HCT116 (cell line): ENCODE measurements at regions not wholly inside any gene's neighbourhood (a gene's known extent, or its start where the extent isn't known, plus 50 kb on each side); places are given as distances from the start of the nearest gene placed in this dataset.

ENCODE experiments used
- ATAC-seq: fragments of 200-7000 bp; cut with Tn5 transposase; 2 replicates; pipeline ENCODE4 v1.9.1; 2020; ENCODE audit warnings: mild to moderate bottlenecking, moderate library complexity
- BruUV-seq: library from RNA; stranded (reverse); fragments of 400-500 nt; replicated peaks from 2 replicates; lab custom pipeline; 2021; lab: Mats Ljungman, UMichigan
- CTCF ChIA-PET: fragments of 300-600 bp; sonication (Branson Sonifier 250); formaldehyde crosslinking; loops from one replicate; lab custom pipeline; 2021; ENCODE audit warnings: antibody characterized with exemption; lab: Charles Lee
- POLR2A ChIA-PET: fragments of 300-600, 350-600 bp; sonication (Branson Sonifier 250); formaldehyde crosslinking; loops from one replicate; lab custom pipeline; 2021; ENCODE audit warnings: antibody characterized with exemption; lab: Charles Lee
- RAD21 ChIA-PET, 2 experiments: fragments of 300-600 bp; sonication (Branson Sonifier 250); formaldehyde crosslinking; loops; one replicate each; lab custom pipeline; 2023; ENCODE audit warnings: low total read pairs in 2 of 2; ENCODE audit not compliant: uncharacterized antibody in 2 of 2, unreplicated experiment in 2 of 2, low non-redundant PET in 1 of 2; lab: Charles Lee
- DNase-seq: peaks from one replicate; pipeline ENCODE4 v3.0.0-alpha.2; 2010; ENCODE audit warnings: low read depth, low spot score
- H2AFZ ChIP-seq: fragments of 200-600 bp; shearing (Covaris generic), sonication (generic); 2 replicates; pipeline ENCODE4 v1.6.1; 2017; ENCODE audit warnings: low read depth, mixed run types, mixed read lengths, antibody characterized with exemption, low read length; ENCODE audit not compliant: poor library complexity, severe bottlenecking
- H3K27ac ChIP-seq: 2 replicates; pipeline ENCODE4 v1.5.1; 2012; ENCODE audit warnings: low read depth, low read length
- H3K27me3 ChIP-seq: fragments of 200-600 bp; sonication (generic); 2 replicates; pipeline ENCODE4 v1.6.1; 2016; ENCODE audit warnings: mixed run types, low read length, mixed read lengths; ENCODE audit not compliant: insufficient read depth
- H3K36me3 ChIP-seq, 2 experiments: fragments of 200-500 bp in 1 of 2; fragments of 200-600 bp in 1 of 2; sonication (Bioruptor generic) in 1 of 2; sonication (generic) in 1 of 2; 2 replicates each; pipeline versions ENCODE4 v1.5.1 to v1.6.1; 2014 to 2016; ENCODE audit warnings: low read length in 2 of 2, inconsistent platforms in 1 of 2, mixed read lengths in 1 of 2, mixed run types in 1 of 2; ENCODE audit not compliant: insufficient read depth in 2 of 2, control insufficient read depth in 1 of 2
- H3K4me1 ChIP-seq, 2 experiments: fragments of 200-600 bp in 1 of 2; sonication (generic) in 1 of 2; 2 replicates each; pipeline versions ENCODE4 v1.5.1 to v1.6.1; 2012 to 2017; ENCODE audit warnings: low read length in 2 of 2, inconsistent platforms in 1 of 2, mild to moderate bottlenecking in 1 of 2, mixed read lengths in 1 of 2, mixed run types in 1 of 2, moderate library complexity in 1 of 2; ENCODE audit not compliant: insufficient read depth in 2 of 2, control insufficient read depth in 1 of 2
- H3K4me2 ChIP-seq: fragments of 200-600 bp; sonication (generic); 2 replicates; pipeline ENCODE4 v1.6.1; 2017; ENCODE audit warnings: mixed run types, low read length, mixed read lengths
- H3K4me3 ChIP-seq, 2 experiments: fragments of 200-600 bp in 1 of 2; sonication (generic) in 1 of 2; replicated peaks in 1 of 2; 2 replicates each; pipeline ENCODE4 v1.5.1; 2011 to 2016; ENCODE audit warnings: low read length in 2 of 2, control low read depth in 1 of 2, low read depth in 1 of 2, mild to moderate bottlenecking in 1 of 2, mixed read lengths in 1 of 2, mixed run types in 1 of 2
- H3K79me2 ChIP-seq: fragments of 200-600 bp; sonication (generic); 2 replicates; pipeline ENCODE4 v1.6.1; 2017; ENCODE audit warnings: mild to moderate bottlenecking, mixed run types, low read length, moderate library complexity, mixed read lengths; ENCODE audit not compliant: insufficient read depth
- H3K9ac ChIP-seq: fragments of 200-600 bp; sonication (generic); 2 replicates; pipeline ENCODE4 v1.6.1; 2016; ENCODE audit warnings: low read length, mixed read lengths
- H3K9me2 ChIP-seq: fragments of 200-600 bp; sonication (generic), shearing (Covaris generic); 2 replicates; pipeline ENCODE4 v1.6.1; 2017; ENCODE audit warnings: mixed run types, mild to moderate bottlenecking, moderate library complexity; ENCODE audit not compliant: insufficient read depth
- H3K9me3 ChIP-seq, 2 experiments: fragments of 200-500 bp in 1 of 2; fragments of 200-600 bp in 1 of 2; sonication (Bioruptor generic) in 1 of 2; sonication (generic) in 1 of 2; 2 replicates each; pipeline ENCODE4 v1.6.1; 2014 to 2017; ENCODE audit warnings: low read length in 2 of 2, mixed read lengths in 2 of 2, inconsistent platforms in 1 of 2, low read depth in 1 of 2, mild to moderate bottlenecking in 1 of 2, mixed run types in 1 of 2, moderate library complexity in 1 of 2; ENCODE audit not compliant: control insufficient read depth in 1 of 2, insufficient read depth in 1 of 2
- H4K20me1 ChIP-seq: fragments of 200-600 bp; sonication (generic), shearing (Covaris generic); 2 replicates; pipeline ENCODE4 v1.6.1; 2017; ENCODE audit warnings: mixed run types, mild to moderate bottlenecking, moderate library complexity; ENCODE audit not compliant: insufficient read depth
- CEBPB ChIP-seq: IDR thresholded peaks from 2 replicates; pipeline ENCODE4 v1.6.1; 2012; ENCODE audit warnings: low read depth
- EZH2phosphoT487 ChIP-seq: fragments of 200-600 bp; IDR thresholded peaks from 2 replicates; pipeline ENCODE4 v1.6.1; 2018; ENCODE audit warnings: antibody characterized with exemption, borderline replicate concordance
- REST ChIP-seq: IDR thresholded peaks from 2 replicates; pipeline ENCODE4 v1.6.1; 2012; ENCODE audit warnings: low read depth
- SRF ChIP-seq: IDR thresholded peaks from 2 replicates; pipeline ENCODE4 v1.6.1; 2012; ENCODE audit warnings: low read depth
- ZFX ChIP-seq: fragments of 450-650 bp; IDR thresholded peaks from 2 replicates; pipeline ENCODE4 v1.6.1; 2017
- ZNF274 ChIP-seq: fragments of 200-500 bp; sonication (Bioruptor generic); IDR thresholded peaks from 2 replicates; pipeline ENCODE4 v1.6.1; 2014; ENCODE audit warnings: mild to moderate bottlenecking, low read depth, low read length, inconsistent platforms
- intact Hi-C: fragments of 100-400 bp; cut with micrococcal nuclease; formaldehyde crosslinking; loops from 2 replicates; pipeline ENCODE4 v1.10.0; 2022
- TF ChIP-seq, protein P1 (sequence below): IDR thresholded peaks from 2 replicates; pipeline ENCODE4 v1.6.1; 2012

GRCh38 chr16:86854626-86855294 lies 276.4 kb downstream of the FOXL1 start:
- TF ChIP-seq, protein P1, sequence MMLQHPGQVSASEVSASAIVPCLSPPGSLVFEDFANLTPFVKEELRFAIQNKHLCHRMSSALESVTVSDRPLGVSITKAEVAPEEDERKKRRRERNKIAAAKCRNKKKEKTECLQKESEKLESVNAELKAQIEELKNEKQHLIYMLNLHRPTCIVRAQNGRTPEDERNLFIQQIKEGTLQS = no peak
- TF ChIP-seq SRF = no peak
- TF ChIP-seq EZH2phosphoT487 = no peak
- TF ChIP-seq ZFX = no peak
- TF ChIP-seq ZNF274 = no peak
- TF ChIP-seq REST = no peak
- no peak for TF ChIP-seq CEBPB
- intact Hi-C loops = no loop called here
- H4K20me1 ChIP-seq = no peaks in the 10 kb centered on the region
- H3K9me3 ChIP-seq = no peaks in the 10 kb centered on the region
- no peak overlapping the region for H3K27ac ChIP-seq
- no peaks in the 10 kb centered on the region for H3K79me2 ChIP-seq
- BruUV-seq = no TSS peak
- 0 out of 2 replicates have a peak, but pooled peaks cover 6% of the 10 kb centered on the region for H3K27me3 ChIP-seq
- H3K9ac ChIP-seq = no peak overlapping the region
- CTCF ChIA-PET = interaction anchor here (0.9 to 1.4 kb wide), 2 partner anchors 19 to 208 kb away, joined by 4 read pairs; no protein-coding TSS in a partner anchor
- H3K9me2 ChIP-seq = no peaks in the 10 kb centered on the region
- H2AFZ ChIP-seq = no peak overlapping the region
- no peaks in the 10 kb centered on the region for H3K36me3 ChIP-seq
- POLR2A ChIA-PET = no interaction called here
- H3K4me3 ChIP-seq = no peak overlapping the region
- RAD21 ChIA-PET = no interaction called here
- ATAC-seq (no peak), DNase-seq (no peak)
- H3K4me2 ChIP-seq = no peak overlapping the region
- no peaks in the 10 kb centered on the region for H3K4me1 ChIP-seq
